Kidney (tissue), 13 donors: ENCODE measurements at regions not wholly inside any gene's neighbourhood (a gene's known extent, or its start where the extent isn't known, plus 50 kb on each side); places are given as distances from the start of the nearest gene placed in this dataset.

Experiments used
- DNase-seq, 5 donors: peaks; one replicate each; pipeline ENCODE4 v3.0.0-alpha.2; 2013 to 2020
- FAIRE-seq: peaks from 2 replicates; lab custom pipeline; 2012; peaks lifted over from hg19 to GRCh38; lab: Jason Lieb, UNC
- H3K27ac ChIP-seq, 2 donors: one replicate each; pipeline ENCODE4 v1.7.0; 2013; ENCODE audit warnings: low read depth in 2 of 2, low read length in 2 of 2, inconsistent platforms in 1 of 2
- H3K27me3 ChIP-seq: one replicate; pipeline ENCODE4 v1.7.1; 2013; ENCODE audit warnings: low read length, inconsistent platforms; ENCODE audit not compliant: control insufficient read depth, insufficient read depth
- H3K36me3 ChIP-seq, 3 donors: one replicate each; pipeline versions ENCODE4 v1.7.0 to v1.7.1; 2013; ENCODE audit warnings: low read length in 3 of 3, control low read depth in 1 of 3, inconsistent platforms in 1 of 3; ENCODE audit not compliant: insufficient read depth in 3 of 3, control insufficient read depth in 2 of 3
- H3K4me1 ChIP-seq, 3 donors: one replicate each; pipeline versions ENCODE4 v1.7.0 to v1.7.1; 2013; ENCODE audit warnings: low read length in 3 of 3, inconsistent platforms in 1 of 3, low read depth in 1 of 3; ENCODE audit not compliant: control insufficient read depth in 2 of 3, insufficient read depth in 2 of 3
- H3K4me3 ChIP-seq, 3 donors: one replicate each; pipeline versions ENCODE4 v1.7.0 to v1.8.1; 2013; ENCODE audit warnings: low read length in 3 of 3, control low read depth in 1 of 3, inconsistent platforms in 1 of 3
- H3K9ac ChIP-seq, 3 donors: one replicate each; pipeline versions ENCODE4 v1.7.0 to v1.7.1; 2013; ENCODE audit warnings: low read length in 3 of 3, control low read depth in 1 of 3, inconsistent platforms in 1 of 3
- H3K9me3 ChIP-seq, 3 donors: one replicate each; pipeline versions ENCODE4 v1.7.0 to v1.7.1; 2013; ENCODE audit warnings: low read length in 3 of 3, control low read depth in 1 of 3, inconsistent platforms in 1 of 3; ENCODE audit not compliant: control insufficient read depth in 2 of 3, insufficient read depth in 1 of 3
- intact Hi-C: fragments of 100-400 bp; cut with DNase I; formaldehyde crosslinking; loops from one replicate; pipeline ENCODE4 v1.11.1; 2022
- TF ChIP-seq, protein P1 (sequence below): IDR thresholded peaks from 3 replicates; pipeline ENCODE4 v1.5.1; 2012; ENCODE audit warnings: mild to moderate bottlenecking, moderate library complexity, borderline replicate concordance; ENCODE audit not compliant: insufficient read depth; ENCODE audit errors: extremely low read depth
- donor health status: control.
- donor health status: control.
- donor health status: control.
- donor health status: control.
- donor health status: control.
- donor health status: DM: yes; HTN: yes; CAD: no.
- donor health status: Normal renal cell carcinoma (clear cell type).

DNA sequence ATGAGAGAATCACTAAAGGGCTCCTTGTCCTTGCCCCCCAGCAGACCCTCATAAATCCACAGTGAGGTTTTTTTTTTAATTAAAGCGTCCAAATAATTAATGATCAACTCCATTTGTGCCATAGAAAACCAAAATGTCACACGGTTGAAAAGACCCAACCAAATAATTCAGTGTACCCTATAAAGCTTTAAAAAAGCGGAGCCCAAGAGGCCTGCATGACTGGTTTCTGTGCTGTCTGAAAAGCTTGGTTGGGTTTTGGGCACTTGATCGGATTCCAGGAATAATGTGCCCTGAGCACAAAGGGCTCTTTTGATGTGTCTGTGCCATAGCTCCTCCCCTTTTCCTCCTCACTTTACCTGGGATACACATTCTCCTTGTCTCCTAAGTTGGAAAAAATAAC, 523.2 kb downstream of the TNS1 start:
- DNase-seq (peak in 4 of 5 donors; percentile 44 to 73 (median 60)), FAIRE-seq (no peak)
- H3K4me3 ChIP-seq: peak overlapping the region in 1 of 3 donors; percentile 3
- H3K27me3 ChIP-seq: no peaks in the 10 kb centered on the region
- intact Hi-C loops: no loop called here
- H3K9me3 ChIP-seq: no peaks in the 10 kb centered on the region
- H3K27ac ChIP-seq: no peak overlapping the region
- no peaks in the 10 kb centered on the region for H3K36me3 ChIP-seq
- no peak overlapping the region for H3K9ac ChIP-seq
- TF ChIP-seq, protein P1, sequence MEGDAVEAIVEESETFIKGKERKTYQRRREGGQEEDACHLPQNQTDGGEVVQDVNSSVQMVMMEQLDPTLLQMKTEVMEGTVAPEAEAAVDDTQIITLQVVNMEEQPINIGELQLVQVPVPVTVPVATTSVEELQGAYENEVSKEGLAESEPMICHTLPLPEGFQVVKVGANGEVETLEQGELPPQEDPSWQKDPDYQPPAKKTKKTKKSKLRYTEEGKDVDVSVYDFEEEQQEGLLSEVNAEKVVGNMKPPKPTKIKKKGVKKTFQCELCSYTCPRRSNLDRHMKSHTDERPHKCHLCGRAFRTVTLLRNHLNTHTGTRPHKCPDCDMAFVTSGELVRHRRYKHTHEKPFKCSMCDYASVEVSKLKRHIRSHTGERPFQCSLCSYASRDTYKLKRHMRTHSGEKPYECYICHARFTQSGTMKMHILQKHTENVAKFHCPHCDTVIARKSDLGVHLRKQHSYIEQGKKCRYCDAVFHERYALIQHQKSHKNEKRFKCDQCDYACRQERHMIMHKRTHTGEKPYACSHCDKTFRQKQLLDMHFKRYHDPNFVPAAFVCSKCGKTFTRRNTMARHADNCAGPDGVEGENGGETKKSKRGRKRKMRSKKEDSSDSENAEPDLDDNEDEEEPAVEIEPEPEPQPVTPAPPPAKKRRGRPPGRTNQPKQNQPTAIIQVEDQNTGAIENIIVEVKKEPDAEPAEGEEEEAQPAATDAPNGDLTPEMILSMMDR: no peak
- H3K4me1 ChIP-seq: peaks cover 0 to 4% (median 0%) of the 10 kb centered on the region in 3 donors

DNA sequence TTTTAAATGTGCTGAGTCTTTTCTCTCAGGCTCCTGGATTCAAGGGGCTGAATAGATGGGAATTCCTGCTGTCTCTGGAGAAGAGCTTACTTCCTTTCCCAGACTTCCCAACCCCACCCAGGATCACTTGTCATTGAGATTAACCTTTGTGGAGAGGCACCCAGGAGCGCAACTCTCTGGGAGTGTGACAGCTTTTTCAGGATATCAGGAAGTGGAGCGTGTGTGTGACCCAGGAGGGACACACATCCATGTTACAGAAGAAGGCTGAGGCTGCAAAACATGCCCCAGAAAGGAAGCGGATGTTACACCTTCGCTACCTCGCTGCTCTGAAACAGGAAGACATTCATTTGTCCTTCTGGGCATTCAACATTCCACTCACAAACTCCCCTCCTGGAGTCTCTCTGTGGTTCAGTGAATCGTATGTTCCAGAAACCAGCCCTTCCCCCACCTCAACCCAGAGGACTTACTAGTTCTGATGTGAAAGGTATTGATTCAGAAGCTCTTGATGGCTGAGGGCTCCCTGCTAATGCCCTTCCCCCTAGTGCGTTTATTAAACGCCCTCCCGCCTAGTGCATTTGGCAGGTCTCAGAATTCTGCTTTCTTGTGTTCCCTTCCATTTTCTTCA, 523.9 kb downstream of the TNS1 start:
- H3K9me3 ChIP-seq: no peaks in the 10 kb centered on the region
- peaks cover 0 to 4% (median 0%) of the 10 kb centered on the region in 3 donors for H3K4me1 ChIP-seq
- no peaks in the 10 kb centered on the region for H3K27me3 ChIP-seq
- FAIRE-seq: no peak
- H3K4me3 ChIP-seq: peak overlapping the region in 2 of 3 donors; percentile 3 to 32
- H3K9ac ChIP-seq: no peak overlapping the region
- no peaks in the 10 kb centered on the region for H3K36me3 ChIP-seq
- TF ChIP-seq, protein P1: no peak
- H3K27ac ChIP-seq: no peak overlapping the region
- peak in 4 of 5 donors; percentile 38 to 71 (median 50) for DNase-seq
- intact Hi-C loops: no loop called here

DNA sequence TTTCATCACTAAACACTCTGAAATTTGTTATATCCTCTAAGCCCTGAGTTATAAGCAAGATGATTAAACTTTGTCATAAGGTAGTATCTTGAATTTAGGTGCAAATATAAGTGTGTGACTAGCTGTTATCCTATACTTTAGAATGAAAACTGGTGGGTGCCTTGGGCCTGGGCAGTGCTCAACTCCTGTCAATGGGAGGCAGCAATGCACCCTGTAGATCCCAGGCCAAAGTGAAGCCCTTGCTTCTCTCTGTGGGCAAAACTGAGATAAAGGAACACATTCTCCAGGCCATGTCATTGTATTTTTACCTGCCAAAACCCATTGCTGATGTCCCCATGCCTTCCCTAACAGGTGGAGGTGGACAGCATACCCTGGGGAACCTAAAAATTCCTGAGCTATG, 525.2 kb downstream of the TNS1 start:
- H3K9ac ChIP-seq: no peak overlapping the region
- H3K4me1 ChIP-seq: peaks cover 0 to 4% (median 0%) of the 10 kb centered on the region in 3 donors
- no peak for DNase-seq
- H3K9me3 ChIP-seq: no peaks in the 10 kb centered on the region
- H3K4me3 ChIP-seq: no peak overlapping the region
- no peak overlapping the region for H3K27ac ChIP-seq
- intact Hi-C loops: no loop called here
- TF ChIP-seq, protein P1: no peak
- no peaks in the 10 kb centered on the region for H3K36me3 ChIP-seq
- H3K27me3 ChIP-seq: no peaks in the 10 kb centered on the region
- FAIRE-seq: no peak
